Mucosa of descending colon (tissue), 3 donors: ENCODE measurements at regions not wholly inside any gene's neighbourhood (a gene's known extent, or its start where the extent isn't known, plus 50 kb on each side); places are given as distances from the start of the nearest gene placed in this dataset.

ENCODE experiments used
- ATAC-seq: fragments of 200-7000 bp; cut with Tn5 transposase; one replicate; pipeline ENCODE4 v1.9.1; 2020; ENCODE audit warnings: mild to moderate bottlenecking, moderate library complexity
- DNase-seq, 3 donors: peaks; one replicate each; pipeline ENCODE4 v3.0.0-alpha.2; 2020
- H3K36me3 ChIP-seq: fragments of 200-600 bp; one replicate; pipeline ENCODE4 v1.8.0; 2021; ENCODE audit warnings: low read depth, mild to moderate bottlenecking
- H3K4me1 ChIP-seq: fragments of 200-600 bp; one replicate; pipeline ENCODE4 v1.8.0; 2021; ENCODE audit warnings: low read depth, mild to moderate bottlenecking
- H3K4me3 ChIP-seq: fragments of 200-600 bp; one replicate; pipeline ENCODE4 v1.8.0; 2021; ENCODE audit warnings: mild to moderate bottlenecking
- H3K9me3 ChIP-seq: fragments of 200-600 bp; one replicate; pipeline ENCODE4 v1.8.0; 2021; ENCODE audit warnings: mild to moderate bottlenecking
- intact Hi-C, 2 donors: fragments of 100-400 bp; cut with DNase I in 1 of 2; cut with micrococcal nuclease in 1 of 2; formaldehyde crosslinking; loops; one replicate each; pipeline versions ENCODE4 v1.11.0 to v1.11.1; 2022; cut with DNase I, micrococcal nuclease
- TF ChIP-seq, protein P1 (sequence below): fragments of 200-600 bp; IDR thresholded peaks from one replicate; pipeline ENCODE4 v1.8.0; 2022; ENCODE audit warnings: antibody characterized with exemption, mild to moderate bottlenecking
- donor health status: DM: no; HTN: no; CAD: no; lungs with moderate emphysema.
- donor health status: DM: no; HTN: no; CAD: no.
- donor health status: DM: no; HTN: yes; CAD: no.

- Histone ChIP-seq H3K4me1 (no peaks in the 10 kb centered on the region), H3K4me3 (no peak overlapping the region), H3K36me3 (no peaks in the 10 kb centered on the region), H3K9me3 (no peaks in the 10 kb centered on the region)
- ATAC-seq: no peak
- no peak for DNase-seq
- intact Hi-C loops: no loop called here
- TF ChIP-seq, protein P1, sequence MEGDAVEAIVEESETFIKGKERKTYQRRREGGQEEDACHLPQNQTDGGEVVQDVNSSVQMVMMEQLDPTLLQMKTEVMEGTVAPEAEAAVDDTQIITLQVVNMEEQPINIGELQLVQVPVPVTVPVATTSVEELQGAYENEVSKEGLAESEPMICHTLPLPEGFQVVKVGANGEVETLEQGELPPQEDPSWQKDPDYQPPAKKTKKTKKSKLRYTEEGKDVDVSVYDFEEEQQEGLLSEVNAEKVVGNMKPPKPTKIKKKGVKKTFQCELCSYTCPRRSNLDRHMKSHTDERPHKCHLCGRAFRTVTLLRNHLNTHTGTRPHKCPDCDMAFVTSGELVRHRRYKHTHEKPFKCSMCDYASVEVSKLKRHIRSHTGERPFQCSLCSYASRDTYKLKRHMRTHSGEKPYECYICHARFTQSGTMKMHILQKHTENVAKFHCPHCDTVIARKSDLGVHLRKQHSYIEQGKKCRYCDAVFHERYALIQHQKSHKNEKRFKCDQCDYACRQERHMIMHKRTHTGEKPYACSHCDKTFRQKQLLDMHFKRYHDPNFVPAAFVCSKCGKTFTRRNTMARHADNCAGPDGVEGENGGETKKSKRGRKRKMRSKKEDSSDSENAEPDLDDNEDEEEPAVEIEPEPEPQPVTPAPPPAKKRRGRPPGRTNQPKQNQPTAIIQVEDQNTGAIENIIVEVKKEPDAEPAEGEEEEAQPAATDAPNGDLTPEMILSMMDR: no peak
Measured at GRCh38 chr2:66828876-66829275, 394.0 kb downstream of the MEIS1 start.

DNA sequence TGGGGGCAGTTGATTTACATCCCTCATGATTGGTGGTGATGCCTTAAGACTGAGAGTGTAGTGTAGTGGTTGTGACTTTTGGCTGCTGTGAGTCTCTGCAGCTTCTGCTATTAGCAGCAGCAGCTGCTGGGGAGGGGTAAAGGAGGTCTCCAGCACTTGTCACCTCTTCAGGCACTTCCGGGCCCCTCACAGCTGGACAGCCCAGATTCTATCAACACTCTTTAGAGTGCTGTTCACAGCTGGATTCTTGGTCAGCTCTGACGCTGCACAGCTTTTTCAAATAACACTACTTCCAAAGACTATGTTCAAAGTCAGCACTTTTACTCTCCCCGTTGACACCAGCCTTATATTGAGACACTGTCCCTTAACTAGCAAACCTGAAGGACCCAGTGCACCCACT, 396.0 kb downstream of the MEIS1 start:
- intact Hi-C loops: no loop called here
- Histone ChIP-seq H3K4me1 (no peaks in the 10 kb centered on the region), H3K9me3 (no peaks in the 10 kb centered on the region), H3K36me3 (no peaks in the 10 kb centered on the region), H3K4me3 (no peak overlapping the region)
- no peak for DNase-seq
- TF ChIP-seq, protein P1: no peak
- ATAC-seq: no peak

GRCh38 chr2:66832646-66833435, 397.9 kb downstream of the MEIS1 start:
- Histone ChIP-seq H3K4me3 (no peak overlapping the region), H3K4me1 (no peaks in the 10 kb centered on the region), H3K36me3 (no peaks in the 10 kb centered on the region), H3K9me3 (no peaks in the 10 kb centered on the region)
- no peak for DNase-seq
- ATAC-seq: no peak
- intact Hi-C loops: no loop called here
- TF ChIP-seq, protein P1: no peak

DNA sequence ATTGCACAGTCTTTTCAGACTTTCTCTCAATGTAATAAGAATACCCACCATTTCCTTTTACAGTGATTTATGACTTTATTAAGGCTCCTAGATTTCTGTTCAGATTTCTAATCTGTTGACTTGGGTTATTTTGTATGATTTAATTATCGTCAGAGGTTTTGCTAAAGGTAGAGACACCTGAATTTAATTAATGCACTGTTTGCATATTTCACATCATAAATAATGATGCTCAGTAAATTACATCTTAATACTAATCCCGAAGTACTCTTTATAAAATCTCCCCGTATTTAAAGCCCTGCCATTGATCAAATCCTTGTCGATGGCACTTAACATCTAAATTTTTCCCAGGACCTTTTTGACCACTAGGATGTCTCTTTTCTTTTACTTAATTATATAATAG, 399.9 kb downstream of the MEIS1 start:
- Histone ChIP-seq H3K9me3 (no peaks in the 10 kb centered on the region), H3K4me3 (no peak overlapping the region), H3K4me1 (no peaks in the 10 kb centered on the region), H3K36me3 (no peaks in the 10 kb centered on the region)
- ATAC-seq: no peak
- intact Hi-C loops: no loop called here
- TF ChIP-seq, protein P1: no peak
- no peak for DNase-seq

DNA sequence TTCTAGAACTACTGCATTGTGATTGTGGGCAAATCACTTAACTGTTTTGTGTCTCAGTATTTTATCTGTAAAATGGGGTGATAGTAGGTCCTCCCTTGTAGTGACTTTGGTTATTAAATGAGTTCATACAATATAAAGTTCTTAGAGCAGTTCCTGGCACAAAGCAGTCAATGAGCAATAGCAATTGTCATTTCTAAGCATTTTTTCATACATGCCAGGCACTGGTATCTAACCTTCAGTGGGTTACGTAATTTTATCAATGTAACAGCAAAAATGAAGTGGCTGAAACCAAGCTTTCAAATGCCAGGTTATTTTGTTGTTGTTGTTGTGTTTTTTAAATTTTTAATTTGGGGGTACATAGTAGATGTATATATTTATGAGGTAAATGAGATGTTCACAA, 401.9 kb downstream of the MEIS1 start:
- TF ChIP-seq, protein P1: no peak
- no peak for ATAC-seq
- no peak for DNase-seq
- no peaks in the 10 kb centered on the region for H3K36me3 ChIP-seq
- no peak overlapping the region for H3K4me3 ChIP-seq
- intact Hi-C loops: no loop called here
- no peaks in the 10 kb centered on the region for H3K9me3 ChIP-seq
- no peaks in the 10 kb centered on the region for H3K4me1 ChIP-seq
